Activated CD4-positive, alpha-beta T cell treated with anti-CD3 and anti-CD28 coated beads for 1 hour (primary cell): ENCODE measurements at regions not wholly inside any gene's neighbourhood (a gene's known extent, or its start where the extent isn't known, plus 50 kb on each side); places are given as distances from the start of the nearest gene placed in this dataset.
"Not testable (repeated sequence)": the region's sequence is repeated elsewhere in the genome, so short reads cannot be mapped to it uniquely, and the experiment has no call there.

ENCODE experiments used
- DNase-seq: peaks from one replicate; pipeline ENCODE4 v3.0.0-alpha.2; 2020

GRCh38 chr12:131380220-131380964, 330.5 kb upstream of the SFSWAP start:
- no peak for DNase-seq

- no peak for DNase-seq
Measured at GRCh38 chr12:131380965-131381705, 329.8 kb upstream of the SFSWAP start.

GRCh38 chr12:131381716-131382430, 329.0 kb upstream of the SFSWAP start:
- DNase-seq: no peak

GRCh38 chr12:131383291-131383690, 327.6 kb upstream of the SFSWAP start:
- no peak for DNase-seq

GRCh38 chr12:131383741-131384543, 326.9 kb upstream of the SFSWAP start:
- no peak for DNase-seq

GRCh38 chr12:131384544-131384855, 326.4 kb upstream of the SFSWAP start:
- no peak for DNase-seq

- no peak for DNase-seq
Measured at GRCh38 chr12:131385313-131386166, 325.4 kb upstream of the SFSWAP start.

GRCh38 chr12:131386167-131386521, 324.7 kb upstream of the SFSWAP start:
- no peak for DNase-seq

GRCh38 chr12:131386781-131387180, 324.1 kb upstream of the SFSWAP start:
- DNase-seq: no peak

- DNase-seq: no peak
Measured at GRCh38 chr12:131387281-131388163, 323.4 kb upstream of the SFSWAP start.

- DNase-seq: not testable (repeated sequence)
Measured at GRCh38 chr12:131388164-131389053, 322.5 kb upstream of the SFSWAP start.

- DNase-seq: no peak
Measured at GRCh38 chr12:131389054-131390013, 321.6 kb upstream of the SFSWAP start.

GRCh38 chr12:131390412-131391334, 320.2 kb upstream of the SFSWAP start:
- DNase-seq: no peak

GRCh38 chr12:131391399-131391798, 319.5 kb upstream of the SFSWAP start:
- DNase-seq: no peak

- DNase-seq: not testable (repeated sequence)
Measured at GRCh38 chr12:131394752-131395151, 316.1 kb upstream of the SFSWAP start.

- DNase-seq: not testable (repeated sequence)
Measured at GRCh38 chr12:131395209-131395684, 315.6 kb upstream of the SFSWAP start.

- no peak for DNase-seq
Measured at GRCh38 chr12:131395971-131396573, 314.8 kb upstream of the SFSWAP start.
